Muscle layer of duodenum (tissue), 2 donors: ENCODE measurements at regions not wholly inside any gene's neighbourhood (a gene's known extent, or its start where the extent isn't known, plus 50 kb on each side); places are given as distances from the start of the nearest gene placed in this dataset.
"Not testable (repeated sequence)": the region's sequence is repeated elsewhere in the genome, so short reads cannot be mapped to it uniquely, and the experiment has no call there.

ENCODE experiments used
- H3K27ac ChIP-seq: one replicate; pipeline ENCODE4 v1.7.0; 2013; ENCODE audit warnings: mild to moderate bottlenecking, low read length
- H3K27me3 ChIP-seq: one replicate; pipeline ENCODE4 v1.7.0; 2013; ENCODE audit warnings: low read depth, mild to moderate bottlenecking, control low read depth, low read length
- H3K36me3 ChIP-seq, 2 donors: one replicate each; pipeline ENCODE4 v1.7.0; 2013; ENCODE audit warnings: low read length in 2 of 2, control low read depth in 1 of 2, mild to moderate bottlenecking in 1 of 2; ENCODE audit not compliant: insufficient read depth in 2 of 2, control insufficient read depth in 1 of 2
- H3K4me1 ChIP-seq, 2 donors: one replicate each; pipeline ENCODE4 v1.7.0; 2013; ENCODE audit warnings: low read length in 2 of 2, mild to moderate bottlenecking in 2 of 2, control low read depth in 1 of 2, moderate library complexity in 1 of 2; ENCODE audit not compliant: insufficient read depth in 2 of 2, control insufficient read depth in 1 of 2
- H3K4me3 ChIP-seq, 2 donors: one replicate each; pipeline ENCODE4 v1.7.0; 2013; ENCODE audit warnings: low read length in 2 of 2, low read depth in 1 of 2, mild to moderate bottlenecking in 1 of 2
- H3K9me3 ChIP-seq, 2 donors: one replicate each; pipeline ENCODE4 v1.7.0; 2013; ENCODE audit warnings: low read length in 2 of 2, control low read depth in 1 of 2, mild to moderate bottlenecking in 1 of 2; ENCODE audit not compliant: control insufficient read depth in 1 of 2
- donor health status: healthy.

- H3K9me3 ChIP-seq: peaks cover 0 to 2% of the 10 kb centered on the region in 2 donors
These were observed 487.4 kb downstream of the PRDM9 start for GRCh38 chr5:23994581-23995370.

GRCh38 chr5:23996525-23996924 is 489.1 kb downstream of the PRDM9 start:
- peaks cover 0 to 2% of the 10 kb centered on the region in 2 donors for H3K9me3 ChIP-seq
- H3K27ac ChIP-seq: no peak overlapping the region
- no peaks in the 10 kb centered on the region for H3K4me1 ChIP-seq
- H3K4me3 ChIP-seq: no peak overlapping the region
- no peaks in the 10 kb centered on the region for H3K36me3 ChIP-seq
- no peaks in the 10 kb centered on the region for H3K27me3 ChIP-seq

More at GRCh38 chr5:23994581-23995370, 487.4 kb downstream of the PRDM9 start:
- Histone ChIP-seq H3K4me3 (no peak overlapping the region), H3K36me3 (no peaks in the 10 kb centered on the region), H3K4me1 (no peaks in the 10 kb centered on the region), H3K27ac (no peak overlapping the region), H3K27me3 (no peaks in the 10 kb centered on the region)

- no peaks in the 10 kb centered on the region for H3K9me3 ChIP-seq
- H3K27ac ChIP-seq: no peak overlapping the region
- H3K4me1 ChIP-seq: no peaks in the 10 kb centered on the region
- no peak overlapping the region for H3K4me3 ChIP-seq
- H3K27me3 ChIP-seq: no peaks in the 10 kb centered on the region
- no peaks in the 10 kb centered on the region for H3K36me3 ChIP-seq
These were observed 498.0 kb downstream of the PRDM9 start for GRCh38 chr5:24005384-24005783.

- H3K4me1 ChIP-seq, H3K27ac ChIP-seq, H3K36me3 ChIP-seq, H3K27me3 ChIP-seq, H3K9me3 ChIP-seq, H3K4me3 ChIP-seq: not testable (repeated sequence)
These were observed 510.3 kb downstream of the PRDM9 start for GRCh38 chr5:24017710-24018109.

- Histone ChIP-seq H3K27me3 (no peaks in the 10 kb centered on the region), H3K27ac (no peak overlapping the region), H3K9me3 (peaks cover 0 to 22% of the 10 kb centered on the region in 2 donors), H3K4me3 (no peak overlapping the region), H3K36me3 (no peaks in the 10 kb centered on the region), H3K4me1 (no peaks in the 10 kb centered on the region)
These were observed 518.9 kb downstream of the PRDM9 start for GRCh38 chr5:24026288-24026687.

- H3K27me3 ChIP-seq: no peaks in the 10 kb centered on the region
- H3K4me3 ChIP-seq: no peak overlapping the region
- H3K9me3 ChIP-seq: no peaks in the 10 kb centered on the region
- no peak overlapping the region for H3K27ac ChIP-seq
- H3K36me3 ChIP-seq: no peaks in the 10 kb centered on the region
- H3K4me1 ChIP-seq: no peaks in the 10 kb centered on the region
These were observed 535.3 kb downstream of the PRDM9 start for GRCh38 chr5:24042688-24043087.

- no peak overlapping the region for H3K4me3 ChIP-seq
- no peaks in the 10 kb centered on the region for H3K36me3 ChIP-seq
- H3K27me3 ChIP-seq: no peaks in the 10 kb centered on the region
- no peaks in the 10 kb centered on the region for H3K4me1 ChIP-seq
- H3K9me3 ChIP-seq: no peaks in the 10 kb centered on the region
- no peak overlapping the region for H3K27ac ChIP-seq
These were observed 537.6 kb downstream of the PRDM9 start for GRCh38 chr5:24045046-24045445.

- Histone ChIP-seq H3K4me1 (no peaks in the 10 kb centered on the region), H3K36me3 (no peaks in the 10 kb centered on the region), H3K9me3 (peaks cover 0 to 7% of the 10 kb centered on the region in 2 donors), H3K27me3 (no peaks in the 10 kb centered on the region), H3K4me3 (no peak overlapping the region), H3K27ac (no peak overlapping the region)
These were observed 546.3 kb downstream of the PRDM9 start for GRCh38 chr5:24053737-24054136.

- no peaks in the 10 kb centered on the region for H3K27me3 ChIP-seq
- H3K4me3 ChIP-seq: no peak overlapping the region
- H3K4me1 ChIP-seq: no peaks in the 10 kb centered on the region
- H3K27ac ChIP-seq: no peak overlapping the region
- no peaks in the 10 kb centered on the region for H3K36me3 ChIP-seq
- peaks cover 0 to 7% of the 10 kb centered on the region in 2 donors for H3K9me3 ChIP-seq
These were observed 551.6 kb downstream of the PRDM9 start for GRCh38 chr5:24059006-24059405.

GRCh38 chr5:24059716-24060115 is 552.3 kb downstream of the PRDM9 start:
- Histone ChIP-seq H3K9me3 (peaks cover 0 to 7% of the 10 kb centered on the region in 2 donors), H3K27ac (no peak overlapping the region), H3K36me3 (no peaks in the 10 kb centered on the region), H3K4me1 (no peaks in the 10 kb centered on the region), H3K27me3 (no peaks in the 10 kb centered on the region), H3K4me3 (no peak overlapping the region)

GRCh38 chr5:24065779-24066178 is 558.4 kb downstream of the PRDM9 start:
- Histone ChIP-seq H3K4me3 (no peak overlapping the region), H3K9me3 (no peaks in the 10 kb centered on the region), H3K27ac (no peak overlapping the region)

GRCh38 chr5:24067208-24067607 is 559.8 kb downstream of the PRDM9 start:
- no peak overlapping the region for H3K4me3 ChIP-seq
- H3K27me3 ChIP-seq: no peaks in the 10 kb centered on the region
- no peaks in the 10 kb centered on the region for H3K4me1 ChIP-seq
- no peaks in the 10 kb centered on the region for H3K36me3 ChIP-seq
- no peaks in the 10 kb centered on the region for H3K9me3 ChIP-seq
- no peak overlapping the region for H3K27ac ChIP-seq

More at GRCh38 chr5:24065779-24066178, 558.4 kb downstream of the PRDM9 start:
- H3K27me3 ChIP-seq: no peaks in the 10 kb centered on the region
- H3K4me1 ChIP-seq: no peaks in the 10 kb centered on the region
- H3K36me3 ChIP-seq: no peaks in the 10 kb centered on the region
